LNCAP (cell line): ENCODE measurements at regions not wholly inside any gene's neighbourhood (a gene's known extent, or its start where the extent isn't known, plus 50 kb on each side); places are given as distances from the start of the nearest gene placed in this dataset.

Experiments
- TF ChIP-seq, protein P1 (sequence below): fragments of 450-650 bp; IDR thresholded peaks from 2 replicates; pipeline ENCODE4 v1.5.1; 2017; ENCODE audit warnings: mild to moderate bottlenecking

DNA sequence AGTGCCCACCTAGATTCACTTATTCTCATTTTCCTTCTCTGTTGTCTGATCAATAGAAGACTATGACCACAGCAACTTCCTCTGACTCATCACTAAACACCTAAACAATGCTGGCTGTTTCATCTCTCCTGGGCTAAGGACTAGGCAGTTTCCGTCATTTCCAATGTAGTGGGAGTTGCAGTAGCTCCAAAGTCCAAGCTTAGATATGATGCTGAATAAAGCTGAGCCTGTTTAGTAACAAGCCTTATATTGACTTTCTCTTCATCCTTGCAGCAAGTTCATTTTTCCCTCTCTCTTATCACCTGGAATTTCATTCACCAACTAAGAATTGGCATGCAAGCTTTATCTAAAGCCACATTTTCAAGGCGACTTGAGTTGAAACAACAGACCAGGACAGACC is 53.5 kb upstream of the PCDH9 start:
- TF ChIP-seq, protein P1, sequence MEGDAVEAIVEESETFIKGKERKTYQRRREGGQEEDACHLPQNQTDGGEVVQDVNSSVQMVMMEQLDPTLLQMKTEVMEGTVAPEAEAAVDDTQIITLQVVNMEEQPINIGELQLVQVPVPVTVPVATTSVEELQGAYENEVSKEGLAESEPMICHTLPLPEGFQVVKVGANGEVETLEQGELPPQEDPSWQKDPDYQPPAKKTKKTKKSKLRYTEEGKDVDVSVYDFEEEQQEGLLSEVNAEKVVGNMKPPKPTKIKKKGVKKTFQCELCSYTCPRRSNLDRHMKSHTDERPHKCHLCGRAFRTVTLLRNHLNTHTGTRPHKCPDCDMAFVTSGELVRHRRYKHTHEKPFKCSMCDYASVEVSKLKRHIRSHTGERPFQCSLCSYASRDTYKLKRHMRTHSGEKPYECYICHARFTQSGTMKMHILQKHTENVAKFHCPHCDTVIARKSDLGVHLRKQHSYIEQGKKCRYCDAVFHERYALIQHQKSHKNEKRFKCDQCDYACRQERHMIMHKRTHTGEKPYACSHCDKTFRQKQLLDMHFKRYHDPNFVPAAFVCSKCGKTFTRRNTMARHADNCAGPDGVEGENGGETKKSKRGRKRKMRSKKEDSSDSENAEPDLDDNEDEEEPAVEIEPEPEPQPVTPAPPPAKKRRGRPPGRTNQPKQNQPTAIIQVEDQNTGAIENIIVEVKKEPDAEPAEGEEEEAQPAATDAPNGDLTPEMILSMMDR, result no peak

DNA sequence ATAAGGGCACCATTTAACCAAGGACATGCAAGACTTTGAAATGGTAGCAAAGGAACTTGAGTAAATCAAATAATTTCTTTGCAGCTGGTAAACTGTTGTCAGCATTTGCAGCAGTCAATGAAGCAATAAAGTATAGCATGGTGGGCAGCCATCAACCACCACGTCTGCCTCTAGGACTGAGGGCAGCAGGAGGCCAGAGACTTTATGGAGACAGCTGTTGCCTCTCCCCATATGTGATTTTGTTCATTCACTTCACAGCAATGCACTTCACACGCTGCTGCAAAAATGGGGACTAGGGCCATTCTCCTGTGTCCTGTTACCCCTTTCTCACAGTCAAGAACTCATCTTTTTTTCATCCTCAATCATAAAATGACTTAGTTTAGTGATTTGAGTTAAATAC is 51.3 kb upstream of the PCDH9 start:
- TF ChIP-seq, protein P1, result no peak
